ENCODE measurements at regions not wholly inside any gene's neighbourhood (a gene's known extent, or its start where the extent isn't known, plus 50 kb on each side); places are given as distances from the start of the nearest gene placed in this dataset.

DNA sequence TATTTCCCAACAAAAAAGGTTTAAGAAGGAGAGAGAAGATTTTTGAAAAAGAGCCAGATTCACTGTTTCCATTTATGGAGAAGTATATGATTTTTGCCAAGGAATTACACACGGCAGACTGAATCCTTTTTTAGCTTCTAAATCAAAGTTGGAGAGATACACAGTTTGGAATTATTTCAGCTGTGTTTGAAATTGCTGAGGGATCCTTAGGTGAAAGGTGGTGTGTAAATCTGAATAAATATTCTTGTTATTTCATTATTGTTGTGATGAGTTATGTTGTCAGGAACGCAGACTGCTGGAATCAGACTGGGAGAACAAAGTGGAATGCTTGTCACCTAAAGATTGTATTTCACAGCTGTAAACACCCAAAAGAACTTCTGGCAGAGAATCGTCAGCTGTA lies 168.5 kb upstream of the AKIRIN2 start:
- Histone ChIP-seq H3K4me3 (ENCODE audit: low read depth, low read length) (no peak overlapping the region), H3K9me3 (ENCODE audit: control insufficient read depth, low read length) (no peaks in the 10 kb centered on the region), H3K9ac (no peak overlapping the region), H3K79me2 (no peaks in the 10 kb centered on the region), H3K36me3 (ENCODE audit: control insufficient read depth, insufficient read depth, low read length) (no peaks in the 10 kb centered on the region), H3K27ac (no peak overlapping the region), H2AFZ (no peak overlapping the region), H3K27me3 (ENCODE audit: control insufficient read depth, insufficient read depth, low read length) (no peaks in the 10 kb centered on the region), H3K4me2 (ENCODE audit: low read length) (no peak overlapping the region), H3K4me1 (no peaks in the 10 kb centered on the region)
- TF ChIP-seq, protein P1, sequence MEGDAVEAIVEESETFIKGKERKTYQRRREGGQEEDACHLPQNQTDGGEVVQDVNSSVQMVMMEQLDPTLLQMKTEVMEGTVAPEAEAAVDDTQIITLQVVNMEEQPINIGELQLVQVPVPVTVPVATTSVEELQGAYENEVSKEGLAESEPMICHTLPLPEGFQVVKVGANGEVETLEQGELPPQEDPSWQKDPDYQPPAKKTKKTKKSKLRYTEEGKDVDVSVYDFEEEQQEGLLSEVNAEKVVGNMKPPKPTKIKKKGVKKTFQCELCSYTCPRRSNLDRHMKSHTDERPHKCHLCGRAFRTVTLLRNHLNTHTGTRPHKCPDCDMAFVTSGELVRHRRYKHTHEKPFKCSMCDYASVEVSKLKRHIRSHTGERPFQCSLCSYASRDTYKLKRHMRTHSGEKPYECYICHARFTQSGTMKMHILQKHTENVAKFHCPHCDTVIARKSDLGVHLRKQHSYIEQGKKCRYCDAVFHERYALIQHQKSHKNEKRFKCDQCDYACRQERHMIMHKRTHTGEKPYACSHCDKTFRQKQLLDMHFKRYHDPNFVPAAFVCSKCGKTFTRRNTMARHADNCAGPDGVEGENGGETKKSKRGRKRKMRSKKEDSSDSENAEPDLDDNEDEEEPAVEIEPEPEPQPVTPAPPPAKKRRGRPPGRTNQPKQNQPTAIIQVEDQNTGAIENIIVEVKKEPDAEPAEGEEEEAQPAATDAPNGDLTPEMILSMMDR (IDR thresholded peaks at IDR 0.05), result no peak

DNA sequence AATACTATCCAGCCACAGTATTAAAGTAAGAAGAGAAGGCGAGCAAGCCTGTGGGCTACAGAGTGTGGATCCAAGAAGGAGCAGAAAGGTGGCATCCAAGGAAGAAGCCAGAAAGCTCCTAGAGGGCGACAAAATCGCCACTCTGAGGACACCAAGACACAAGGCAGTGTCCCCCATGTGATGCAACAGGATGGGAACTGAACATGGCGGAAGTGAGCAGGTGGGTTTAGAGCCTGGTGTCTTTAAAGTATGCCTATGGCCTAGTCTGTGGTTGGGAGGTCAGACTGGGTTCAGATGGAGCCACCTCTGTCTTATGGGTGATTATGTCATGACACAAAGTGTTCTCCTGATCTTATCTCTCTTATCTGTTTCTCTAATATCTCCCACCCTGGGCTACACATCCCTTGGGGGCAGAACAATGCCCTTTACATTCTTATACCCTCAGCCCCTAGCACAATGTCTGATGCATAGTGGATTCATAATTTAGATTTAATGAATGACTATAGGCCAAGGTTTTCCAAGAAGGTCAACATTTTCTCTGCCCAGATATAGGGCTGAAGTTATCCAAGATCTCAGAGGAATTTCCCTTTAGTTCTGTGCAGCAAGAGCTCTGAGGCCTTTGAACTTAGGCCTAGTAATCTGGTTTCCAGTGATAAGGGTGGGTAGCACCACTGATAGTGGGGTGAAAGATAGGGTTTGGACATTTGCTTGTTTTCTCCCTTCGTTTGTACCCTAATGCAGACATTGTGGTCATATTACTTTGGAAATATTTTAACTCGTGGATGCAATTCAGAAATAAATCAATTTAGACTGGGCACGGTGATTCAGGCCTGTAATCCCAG lies 167.3 kb upstream of the AKIRIN2 start:
- H2AFZ ChIP-seq, result no peak overlapping the region
- TF ChIP-seq, protein P1 (IDR thresholded peaks at IDR 0.05), result no peak
- H3K4me1 ChIP-seq, result no peaks in the 10 kb centered on the region
- no peak overlapping the region for H3K4me3 ChIP-seq (ENCODE audit: low read depth, low read length)
- H3K27me3 ChIP-seq (ENCODE audit: control insufficient read depth, insufficient read depth, low read length), result no peaks in the 10 kb centered on the region
- no peak overlapping the region for H3K4me2 ChIP-seq (ENCODE audit: low read length)
- no peak overlapping the region for H3K9ac ChIP-seq
- H3K27ac ChIP-seq, result no peak overlapping the region
- H3K79me2 ChIP-seq, result no peaks in the 10 kb centered on the region
- no peaks in the 10 kb centered on the region for H3K36me3 ChIP-seq (ENCODE audit: control insufficient read depth, insufficient read depth, low read length)
- H3K9me3 ChIP-seq (ENCODE audit: control insufficient read depth, low read length), result no peaks in the 10 kb centered on the region

DNA sequence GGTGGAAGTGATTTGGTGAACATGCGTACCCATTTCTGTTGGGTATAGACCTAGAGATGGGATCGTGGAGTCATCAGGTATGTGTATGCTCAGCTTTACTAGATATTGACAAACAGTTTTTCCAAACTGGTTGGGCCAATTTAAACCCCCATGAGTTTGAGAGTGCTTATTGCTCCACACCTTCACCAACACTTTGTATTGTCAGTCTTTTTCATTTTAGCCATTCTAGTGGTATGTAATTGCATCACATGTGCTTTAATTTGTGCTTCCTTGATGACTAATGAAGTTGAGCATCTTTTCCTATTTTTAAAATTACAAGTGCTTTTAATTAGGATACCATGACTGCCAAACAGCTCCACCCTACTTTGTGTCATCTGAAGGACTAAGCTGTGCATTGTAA lies 158.9 kb upstream of the AKIRIN2 start:
- no peaks in the 10 kb centered on the region for H3K9me3 ChIP-seq (ENCODE audit: control insufficient read depth, low read length)
- H3K36me3 ChIP-seq (ENCODE audit: control insufficient read depth, insufficient read depth, low read length), result no peaks in the 10 kb centered on the region
- TF ChIP-seq, protein P1 (IDR thresholded peaks at IDR 0.05), result no peak
- H3K4me2 ChIP-seq (ENCODE audit: low read length), result no peak overlapping the region
- no peaks in the 10 kb centered on the region for H3K79me2 ChIP-seq
- no peak overlapping the region for H2AFZ ChIP-seq
- H3K9ac ChIP-seq, result no peak overlapping the region
- H3K4me3 ChIP-seq (ENCODE audit: low read depth, low read length), result no peak overlapping the region
- no peak overlapping the region for H3K27ac ChIP-seq
- no peaks in the 10 kb centered on the region for H3K4me1 ChIP-seq
- H3K27me3 ChIP-seq (ENCODE audit: control insufficient read depth, insufficient read depth, low read length), result no peaks in the 10 kb centered on the region

DNA sequence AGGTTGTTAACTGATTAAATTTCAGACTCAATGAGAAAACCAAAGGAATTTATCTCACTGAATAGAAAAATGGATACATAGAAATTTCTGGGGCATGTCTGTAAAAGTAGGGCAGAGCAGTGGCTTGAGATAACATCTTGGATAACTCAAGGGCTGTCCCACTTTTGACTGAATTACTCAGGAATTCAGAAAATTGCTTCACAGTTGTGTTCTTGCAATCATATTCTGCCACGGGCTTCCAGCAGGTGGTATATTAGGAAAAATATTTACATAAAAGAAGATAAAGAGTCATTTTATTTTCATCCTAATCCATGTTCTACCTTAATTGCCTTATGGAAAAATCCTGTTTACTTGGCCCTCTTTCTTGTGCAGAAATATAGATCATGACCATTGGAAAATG lies 156.4 kb upstream of the AKIRIN2 start:
- H2AFZ ChIP-seq, result no peak overlapping the region
- no peak overlapping the region for H3K4me3 ChIP-seq (ENCODE audit: low read depth, low read length)
- H3K4me2 ChIP-seq (ENCODE audit: low read length), result no peak overlapping the region
- H3K27me3 ChIP-seq (ENCODE audit: control insufficient read depth, insufficient read depth, low read length), result no peaks in the 10 kb centered on the region
- TF ChIP-seq, protein P1 (IDR thresholded peaks at IDR 0.05), result no peak
- no peaks in the 10 kb centered on the region for H3K79me2 ChIP-seq
- H3K9ac ChIP-seq, result no peak overlapping the region
- no peaks in the 10 kb centered on the region for H3K4me1 ChIP-seq
- no peaks in the 10 kb centered on the region for H3K9me3 ChIP-seq (ENCODE audit: control insufficient read depth, low read length)
- no peak overlapping the region for H3K27ac ChIP-seq
- no peaks in the 10 kb centered on the region for H3K36me3 ChIP-seq (ENCODE audit: control insufficient read depth, insufficient read depth, low read length)
